ENCODE measurements at regions not wholly inside any gene's neighbourhood (a gene's known extent, or its start where the extent isn't known, plus 50 kb on each side); places are given as distances from the start of the nearest gene placed in this dataset.

- no peak for TF ChIP-seq NFIC (IDR thresholded peaks at IDR 0.05)
- TF ChIP-seq FOXM1 (IDR thresholded peaks at IDR 0.05; ENCODE audit: borderline replicate concordance, low read depth): no peak
Observed at GRCh38 chr15:97401970-97402369, 558.5 kb upstream of the ARRDC4 start.

DNA sequence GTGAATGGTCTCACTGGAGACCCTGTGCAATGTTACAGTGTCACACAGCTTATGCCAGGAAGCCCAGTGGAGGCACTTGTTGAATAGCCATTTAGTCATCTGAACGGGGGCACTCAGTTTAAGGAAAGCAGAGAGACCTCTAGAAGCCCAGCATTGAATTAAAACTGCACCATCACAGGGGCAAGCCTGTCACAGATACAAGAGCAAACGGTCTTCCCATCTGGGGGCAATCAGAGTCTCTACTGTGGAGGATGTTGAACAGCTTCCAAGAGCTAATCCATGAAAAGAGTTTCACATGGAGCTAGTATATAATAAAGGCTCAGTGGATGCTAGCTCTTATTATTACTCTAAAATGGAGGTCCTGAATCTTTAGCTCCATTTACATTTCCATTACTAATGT, 553.7 kb upstream of the ARRDC4 start:
- TF ChIP-seq TEAD4 (IDR thresholded peaks at IDR 0.05): no peak

DNA sequence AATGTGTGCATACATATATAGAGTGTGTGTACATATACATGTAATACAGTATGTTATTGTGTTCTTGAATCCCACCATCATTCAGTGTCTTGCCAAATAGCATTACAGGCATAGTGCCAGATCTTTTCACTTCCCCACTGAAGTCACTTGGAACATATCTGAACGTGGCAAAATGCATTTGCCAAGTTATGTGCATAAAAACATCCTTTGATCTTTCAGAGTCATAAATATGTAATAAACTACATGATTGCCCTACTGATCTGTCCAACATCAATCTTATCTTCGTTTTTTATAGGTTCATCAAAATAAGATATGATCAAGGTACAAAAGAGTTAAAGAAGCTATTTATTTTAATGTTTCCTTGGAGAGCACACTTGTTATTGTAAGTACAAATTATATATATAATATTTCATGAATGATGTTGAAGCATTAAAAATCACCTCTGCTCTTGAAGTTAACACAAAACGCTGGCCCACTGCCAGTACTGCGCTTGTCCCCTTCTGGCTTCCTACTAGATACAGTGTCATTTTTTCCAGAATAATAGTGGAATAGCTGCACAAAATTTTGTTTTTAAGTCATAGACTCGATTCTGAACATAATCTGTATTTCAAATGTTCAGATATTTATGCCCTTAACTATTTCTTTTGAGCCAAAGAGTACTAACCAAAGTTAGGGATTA, 549.5 kb upstream of the ARRDC4 start:
- TF ChIP-seq TAF1 (IDR thresholded peaks at IDR 0.05; ENCODE audit: low read depth) (no peak), RAD21 (IDR thresholded peaks at IDR 0.05; ENCODE audit: low read depth) (no peak), FOXM1 (IDR thresholded peaks at IDR 0.05; ENCODE audit: borderline replicate concordance, low read depth) (no peak), CREB1 (IDR thresholded peaks at IDR 0.05; ENCODE audit: low read depth) (no peak), NFIC (IDR thresholded peaks at IDR 0.05) (no peak), MAX (IDR thresholded peaks at IDR 0.05) (no peak)

- TF ChIP-seq RAD21 (IDR thresholded peaks at IDR 0.05; ENCODE audit: low read depth) (no peak), REST (IDR thresholded peaks at IDR 0.05; ENCODE audit: low read depth) (no peak), TCF12 (IDR thresholded peaks at IDR 0.05; ENCODE audit: low read depth) (no peak), CEBPB (IDR thresholded peaks at IDR 0.05) (no peak), USF1 (IDR thresholded peaks at IDR 0.05) (no peak), CREB1 (IDR thresholded peaks at IDR 0.05; ENCODE audit: low read depth) (no peak), TAF1 (IDR thresholded peaks at IDR 0.05; ENCODE audit: low read depth) (no peak), MAX (IDR thresholded peaks at IDR 0.05) (no peak), YY1 (IDR thresholded peaks at IDR 0.05; ENCODE audit: low read depth) (no peak), EGR1 (IDR thresholded peaks at IDR 0.05) (no peak), FOXM1 (IDR thresholded peaks at IDR 0.05; ENCODE audit: borderline replicate concordance, low read depth) (no peak), ZBTB7A (IDR thresholded peaks at IDR 0.05; ENCODE audit: low read depth) (no peak)
Observed at GRCh38 chr15:97420130-97420529, 540.4 kb upstream of the ARRDC4 start.

- no peak for TF ChIP-seq TAF1 (IDR thresholded peaks at IDR 0.05; ENCODE audit: low read depth)
- TF ChIP-seq EGR1 (IDR thresholded peaks at IDR 0.05): no peak
- no peak for TF ChIP-seq YY1 (IDR thresholded peaks at IDR 0.05; ENCODE audit: low read depth)
- TF ChIP-seq CEBPB (IDR thresholded peaks at IDR 0.05): no peak
- no peak for TF ChIP-seq REST (IDR thresholded peaks at IDR 0.05; ENCODE audit: low read depth)
- no peak for TF ChIP-seq USF1 (IDR thresholded peaks at IDR 0.05)
- TF ChIP-seq ZBTB7A (IDR thresholded peaks at IDR 0.05; ENCODE audit: low read depth): no peak
- TF ChIP-seq FOXM1 (IDR thresholded peaks at IDR 0.05; ENCODE audit: borderline replicate concordance, low read depth): no peak
Observed at GRCh38 chr15:97425596-97425995, 534.9 kb upstream of the ARRDC4 start.

- TF ChIP-seq NFIC (IDR thresholded peaks at IDR 0.05) (no peak), FOXM1 (IDR thresholded peaks at IDR 0.05; ENCODE audit: borderline replicate concordance, low read depth) (no peak), EP300 (IDR thresholded peaks at IDR 0.05; ENCODE audit: borderline replicate concordance) (no peak), USF1 (IDR thresholded peaks at IDR 0.05) (no peak), RAD21 (IDR thresholded peaks at IDR 0.05; ENCODE audit: low read depth) (no peak), MAX (IDR thresholded peaks at IDR 0.05) (no peak), YY1 (IDR thresholded peaks at IDR 0.05; ENCODE audit: low read depth) (no peak), TCF12 (IDR thresholded peaks at IDR 0.05; ENCODE audit: low read depth) (no peak), TAF1 (IDR thresholded peaks at IDR 0.05; ENCODE audit: low read depth) (no peak), CEBPB (IDR thresholded peaks at IDR 0.05) (no peak), ZBTB7A (IDR thresholded peaks at IDR 0.05; ENCODE audit: low read depth) (no peak), EGR1 (IDR thresholded peaks at IDR 0.05) (no peak), REST (IDR thresholded peaks at IDR 0.05; ENCODE audit: low read depth) (no peak)
Observed at GRCh38 chr15:97443101-97443500, 517.4 kb upstream of the ARRDC4 start.
